ENCODE measurements at regions not wholly inside any gene's neighbourhood (a gene's known extent, or its start where the extent isn't known, plus 50 kb on each side); places are given as distances from the start of the nearest gene placed in this dataset.
"Not testable (repeated sequence)": the region's sequence is repeated elsewhere in the genome, so short reads cannot be mapped to it uniquely, and the experiment has no call there.

- intact Hi-C loops (cut with micrococcal nuclease); BruUV-seq (replicated peaks); CTCF ChIA-PET (ENCODE audit: low intra/inter-chr PET ratio); DNase-seq (ENCODE audit: extremely low read depth in 1 of 4, low spot score in 3 of 4); ATAC-seq; H4K20me1 ChIP-seq (replicated peaks; ENCODE audit: control insufficient read depth, insufficient read depth, low read length); H3K9me3 ChIP-seq (replicated peaks; ENCODE audit: control insufficient read depth, insufficient read depth, low read depth, low read length); H3K27me3 ChIP-seq (ENCODE audit: control insufficient read depth in 2 of 2, insufficient read depth in 2 of 2, low read length in 2 of 2); in situ Hi-C loops (cut with MboI); H3K9me1 ChIP-seq (ENCODE audit: control insufficient read depth, insufficient read depth, low read length); H3K9ac ChIP-seq (ENCODE audit: insufficient read depth in 1 of 2, low read depth in 2 of 2, low read length in 2 of 2); FAIRE-seq; H2AFZ ChIP-seq (ENCODE audit: low read depth, low read length); H3K4me3 ChIP-seq; H3K27ac ChIP-seq (ENCODE audit: extremely low read depth, low read depth, low read length); H3K4me2 ChIP-seq (ENCODE audit: insufficient read depth, low read length); H3K36me3 ChIP-seq (ENCODE audit: control insufficient read depth, insufficient read depth, low read length); H3K4me1 ChIP-seq (replicated peaks in 1 of 2; ENCODE audit: control insufficient read depth in 2 of 2, insufficient read depth in 2 of 2, low read length in 2 of 2); POLR2A ChIA-PET; H3K79me2 ChIP-seq (ENCODE audit: control insufficient read depth, insufficient read depth, low read length): not testable (repeated sequence)
- WGBS (ENCODE audit: insufficient coverage, low coverage, missing lambda C conversion rate), result no CpG with 5 or more reads among the region's 14 CpGs
These were observed 426.1 kb upstream of the SPTLC3 start for GRCh38 chr20:12582710-12583109.

- H3K9ac ChIP-seq (ENCODE audit: insufficient read depth in 1 of 2, low read depth in 2 of 2, low read length in 2 of 2), result no peak overlapping the region
- POLR2A ChIA-PET, result no interaction called here
- no peak overlapping the region for H3K27ac ChIP-seq (ENCODE audit: extremely low read depth, low read depth, low read length)
- ATAC-seq (no peak), DNase-seq (ENCODE audit: extremely low read depth in 1 of 4, low spot score in 3 of 4) (no peak), FAIRE-seq (no peak)
- BruUV-seq (replicated peaks), result no TSS peak
- H3K9me3 ChIP-seq (replicated peaks; ENCODE audit: control insufficient read depth, insufficient read depth, low read depth, low read length), result no peaks in the 10 kb centered on the region
- no peaks in the 10 kb centered on the region for H4K20me1 ChIP-seq (replicated peaks; ENCODE audit: control insufficient read depth, insufficient read depth, low read length)
- no peaks in the 10 kb centered on the region for H3K4me1 ChIP-seq (replicated peaks in 1 of 2; ENCODE audit: control insufficient read depth in 2 of 2, insufficient read depth in 2 of 2, low read length in 2 of 2)
- CTCF ChIA-PET (ENCODE audit: low intra/inter-chr PET ratio), result no interaction called here
- WGBS (ENCODE audit: insufficient coverage, low coverage, missing lambda C conversion rate), result no CpG with 5 or more reads among the region's 1 CpG
- intact Hi-C loops (cut with micrococcal nuclease) (no loop called here), in situ Hi-C loops (cut with MboI) (no loop called here)
- no peak overlapping the region for H3K4me2 ChIP-seq (ENCODE audit: insufficient read depth, low read length)
- no peak overlapping the region for H2AFZ ChIP-seq (ENCODE audit: low read depth, low read length)
- H3K27me3 ChIP-seq (ENCODE audit: control insufficient read depth in 2 of 2, insufficient read depth in 2 of 2, low read length in 2 of 2), result no peaks in the 10 kb centered on the region
- no peak overlapping the region for H3K4me3 ChIP-seq
- H3K79me2 ChIP-seq (ENCODE audit: control insufficient read depth, insufficient read depth, low read length), result no peaks in the 10 kb centered on the region
- TF ChIP-seq ZHX1 (conservative IDR thresholded peaks at IDR 0.05; ENCODE audit: low read length) (no peak), PHTF2 (CRISPR knock-in tag; IDR thresholded peaks at IDR 0.05) (no peak), ATF1 (CRISPR knock-in tag; IDR thresholded peaks at IDR 0.05) (no peak), ATF1 (tag; IDR thresholded peaks at IDR 0.05) (no peak), RBFOX2 (IDR thresholded peaks at IDR 0.05; ENCODE audit: low read depth, low read length) (no peak), PPARD (CRISPR knock-in tag; IDR thresholded peaks at IDR 0.05) (no peak), FIP1L1 (IDR thresholded peaks at IDR 0.05; ENCODE audit: low read depth, low read length, poor library complexity, severe bottlenecking) (no peak), ARID3B (CRISPR knock-in tag; IDR thresholded peaks at IDR 0.05; ENCODE audit: borderline replicate concordance) (no peak), POLR2AphosphoS2 (IDR thresholded peaks at IDR 0.05; ENCODE audit: low read length) (no peak), DMBX1 (CRISPR knock-in tag; IDR thresholded peaks at IDR 0.05; ENCODE audit: borderline replicate concordance) (no peak), FOSL1 (tag; conservative IDR thresholded peaks at IDR 0.05) (no peak), WHSC1 (IDR thresholded peaks at IDR 0.05; ENCODE audit: low read length) (no peak), NFYB (IDR thresholded peaks at IDR 0.05; ENCODE audit: extremely low read depth, insufficient read length) (no peak), ZNF311 (CRISPR knock-in tag; IDR thresholded peaks at IDR 0.05) (no peak)
- H3K9me1 ChIP-seq (ENCODE audit: control insufficient read depth, insufficient read depth, low read length), result no peaks in the 10 kb centered on the region
- H3K36me3 ChIP-seq (ENCODE audit: control insufficient read depth, insufficient read depth, low read length), result no peaks in the 10 kb centered on the region
These were observed 416.8 kb upstream of the SPTLC3 start for GRCh38 chr20:12591949-12592470.
